ENCODE measurements at regions not wholly inside any gene's neighbourhood (a gene's known extent, or its start where the extent isn't known, plus 50 kb on each side); places are given as distances from the start of the nearest gene placed in this dataset.

DNA sequence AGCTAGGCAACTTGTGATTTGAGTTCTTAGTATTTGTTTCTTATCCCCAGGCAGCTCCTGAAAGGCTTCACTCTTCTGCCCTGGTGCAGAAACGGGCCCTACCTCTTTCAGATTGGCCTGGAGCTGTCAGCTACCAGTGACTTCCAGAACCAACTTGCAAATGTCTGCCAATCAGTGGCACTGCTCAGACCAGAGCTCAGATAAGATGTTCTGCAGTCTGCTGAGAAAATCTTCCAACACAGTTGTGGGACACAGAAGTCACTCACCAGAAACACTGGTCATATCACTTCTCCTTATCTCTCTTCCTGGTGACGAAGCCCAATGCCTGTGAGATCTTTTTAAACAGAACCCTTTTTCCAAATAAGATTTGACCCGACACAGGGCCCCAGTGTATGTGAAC, 81.9 kb upstream of the DUSP5 start:
- in situ Hi-C loops (cut with HindIII; ENCODE audit: low sequenced_read_pairs), result no loop called here
- no peak for DNase-seq (ENCODE audit: low read depth)
- no peak overlapping the region for H3K4me3 ChIP-seq (ENCODE audit: low read depth, low read length)
- TF ChIP-seq, protein P1, sequence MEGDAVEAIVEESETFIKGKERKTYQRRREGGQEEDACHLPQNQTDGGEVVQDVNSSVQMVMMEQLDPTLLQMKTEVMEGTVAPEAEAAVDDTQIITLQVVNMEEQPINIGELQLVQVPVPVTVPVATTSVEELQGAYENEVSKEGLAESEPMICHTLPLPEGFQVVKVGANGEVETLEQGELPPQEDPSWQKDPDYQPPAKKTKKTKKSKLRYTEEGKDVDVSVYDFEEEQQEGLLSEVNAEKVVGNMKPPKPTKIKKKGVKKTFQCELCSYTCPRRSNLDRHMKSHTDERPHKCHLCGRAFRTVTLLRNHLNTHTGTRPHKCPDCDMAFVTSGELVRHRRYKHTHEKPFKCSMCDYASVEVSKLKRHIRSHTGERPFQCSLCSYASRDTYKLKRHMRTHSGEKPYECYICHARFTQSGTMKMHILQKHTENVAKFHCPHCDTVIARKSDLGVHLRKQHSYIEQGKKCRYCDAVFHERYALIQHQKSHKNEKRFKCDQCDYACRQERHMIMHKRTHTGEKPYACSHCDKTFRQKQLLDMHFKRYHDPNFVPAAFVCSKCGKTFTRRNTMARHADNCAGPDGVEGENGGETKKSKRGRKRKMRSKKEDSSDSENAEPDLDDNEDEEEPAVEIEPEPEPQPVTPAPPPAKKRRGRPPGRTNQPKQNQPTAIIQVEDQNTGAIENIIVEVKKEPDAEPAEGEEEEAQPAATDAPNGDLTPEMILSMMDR (IDR thresholded peaks at IDR 0.05; ENCODE audit: low read depth, low read length, missing control alignments), result no peak

DNA sequence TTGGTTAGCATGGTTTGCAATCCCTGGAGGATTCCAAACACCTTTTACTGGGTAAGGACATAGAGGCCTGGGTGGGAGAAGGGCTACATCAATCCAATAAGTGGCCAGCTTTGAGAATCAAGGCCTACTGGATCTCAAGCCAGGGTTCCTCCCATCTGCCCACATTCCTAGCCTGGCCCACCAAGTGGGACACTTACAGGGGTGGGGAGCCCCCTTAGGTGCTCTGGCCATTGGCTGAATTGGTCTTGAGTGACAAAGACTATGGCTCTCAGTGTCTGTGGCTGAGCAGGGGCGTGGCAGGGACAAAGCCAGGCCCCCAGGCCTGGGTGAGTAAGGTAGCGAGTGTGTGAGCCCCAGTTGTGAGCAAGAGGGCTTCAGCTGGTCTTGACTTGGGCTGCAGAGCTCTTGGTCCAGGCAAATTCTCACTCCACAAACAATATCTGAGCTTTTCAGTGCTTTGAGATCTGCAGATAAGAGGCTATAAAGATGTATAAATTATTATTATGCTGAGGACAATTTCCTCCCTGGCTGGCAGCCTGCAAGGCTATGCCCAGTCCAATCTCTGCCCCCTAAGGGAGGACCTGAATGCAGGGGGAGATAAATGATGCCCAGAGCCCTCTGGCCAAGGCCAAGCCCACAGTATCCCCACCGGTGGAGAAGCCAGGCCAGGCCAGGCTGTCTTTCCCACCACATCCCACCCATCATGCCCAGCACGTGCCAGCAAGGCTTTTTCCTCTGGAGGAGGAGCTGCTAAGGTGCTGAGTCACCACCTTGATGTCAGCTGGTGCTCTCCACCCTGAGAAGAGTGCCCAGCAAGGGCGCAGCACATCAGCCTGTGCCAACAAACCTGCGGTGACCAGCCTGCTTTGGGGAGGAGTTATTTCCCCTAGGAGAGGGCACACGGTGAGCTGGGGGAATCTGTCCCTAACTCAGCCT, 80.7 kb upstream of the DUSP5 start:
- in situ Hi-C loops (cut with HindIII; ENCODE audit: low sequenced_read_pairs), result no loop called here
- no peak for DNase-seq (ENCODE audit: low read depth)
- TF ChIP-seq, protein P1 (IDR thresholded peaks at IDR 0.05; ENCODE audit: low read depth, low read length, missing control alignments), result no peak
- no peak overlapping the region for H3K4me3 ChIP-seq (ENCODE audit: low read depth, low read length)

DNA sequence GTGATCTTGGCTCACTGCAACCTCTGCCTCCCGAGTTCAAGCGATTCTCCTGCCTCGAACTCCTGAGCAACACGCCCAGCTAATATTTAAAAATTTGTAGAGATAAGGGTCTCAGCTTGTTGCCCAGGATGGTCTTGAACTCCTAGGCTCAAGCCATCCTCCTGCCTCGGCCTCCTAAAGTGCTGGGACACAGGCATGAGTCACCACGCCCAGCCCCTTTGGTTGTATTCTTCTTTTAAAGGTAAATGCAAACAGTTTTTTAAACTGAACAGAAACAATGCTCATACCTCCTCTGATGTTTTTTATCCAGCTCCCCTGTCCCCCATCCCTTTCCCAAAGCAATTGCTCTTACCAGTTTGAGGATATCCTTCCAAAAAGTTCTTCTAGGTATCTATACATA, 79.5 kb upstream of the DUSP5 start:
- no peak for DNase-seq (ENCODE audit: low read depth)
- H3K4me3 ChIP-seq (ENCODE audit: low read depth, low read length), result no peak overlapping the region
- in situ Hi-C loops (cut with HindIII; ENCODE audit: low sequenced_read_pairs), result no loop called here
- TF ChIP-seq, protein P1 (IDR thresholded peaks at IDR 0.05; ENCODE audit: low read depth, low read length, missing control alignments), result no peak

DNA sequence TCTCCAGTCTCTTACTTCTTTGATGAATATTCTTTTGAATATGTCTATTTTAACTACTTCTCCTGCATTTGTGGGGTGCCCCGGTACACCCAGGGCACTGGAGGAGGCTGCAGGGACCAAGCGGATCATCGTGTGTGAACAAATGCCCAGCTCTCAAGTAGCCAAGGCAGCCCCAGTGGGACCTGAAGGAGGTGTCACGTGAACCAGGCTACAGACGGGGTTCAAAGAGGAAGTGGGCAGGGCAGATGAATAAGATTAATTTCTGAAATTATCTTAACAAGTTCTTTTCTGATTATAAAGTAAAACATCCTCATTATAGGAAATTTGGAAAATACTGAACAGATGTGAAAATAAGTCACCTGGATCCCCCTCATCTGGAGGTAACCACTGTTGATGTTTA, 78.4 kb upstream of the DUSP5 start:
- in situ Hi-C loops (cut with HindIII; ENCODE audit: low sequenced_read_pairs), result no loop called here
- DNase-seq (ENCODE audit: low read depth), result no peak

DNA sequence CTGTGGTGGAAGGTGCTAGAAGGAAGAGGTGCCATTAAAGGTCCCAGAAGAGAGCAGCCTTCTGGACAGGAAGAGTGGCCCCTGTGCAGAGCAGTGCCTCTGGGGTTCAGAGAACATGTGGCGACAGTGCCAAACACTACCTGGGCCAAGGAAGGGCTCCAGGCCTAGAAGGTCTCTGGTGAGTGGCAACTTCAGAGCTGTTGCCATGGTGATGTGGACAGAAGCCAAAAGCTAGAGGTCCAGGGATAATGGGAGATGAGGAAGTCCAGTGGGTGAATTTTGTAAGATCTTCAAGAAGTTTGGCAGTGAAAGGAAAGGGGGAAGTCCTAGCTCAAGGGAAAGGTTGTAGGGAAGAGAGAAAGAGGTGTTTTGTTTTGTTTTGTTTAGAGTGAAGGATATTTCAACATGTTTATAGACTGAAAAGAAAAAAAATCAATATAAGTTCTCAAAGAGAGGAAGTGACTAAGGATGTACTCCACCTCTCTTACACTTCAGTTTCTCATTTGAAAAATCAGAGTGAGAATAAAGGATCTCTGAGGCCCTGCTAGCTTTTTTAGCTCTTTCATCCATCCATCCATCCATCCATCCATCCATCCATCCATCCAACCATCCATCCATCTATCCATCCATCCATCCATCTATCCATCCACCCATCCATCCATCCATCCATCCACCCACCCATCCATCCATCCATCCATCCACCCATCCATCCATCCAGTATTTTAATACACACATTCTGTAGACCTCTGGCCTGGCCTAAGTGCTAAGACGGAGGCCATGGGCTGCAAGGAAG, 77.1 kb upstream of the DUSP5 start:
- TF ChIP-seq, protein P1 (IDR thresholded peaks at IDR 0.05; ENCODE audit: low read depth, low read length, missing control alignments), result no peak
- in situ Hi-C loops (cut with HindIII; ENCODE audit: low sequenced_read_pairs), result no loop called here
- no peak for DNase-seq (ENCODE audit: low read depth)
- no peak overlapping the region for H3K4me3 ChIP-seq (ENCODE audit: low read depth, low read length)

More for the DNA sequence above, 78.4 kb upstream of the DUSP5 start:
- no peak overlapping the region for H3K4me3 ChIP-seq (ENCODE audit: low read depth, low read length)
- TF ChIP-seq, protein P1 (IDR thresholded peaks at IDR 0.05; ENCODE audit: low read depth, low read length, missing control alignments), result no peak

DNA sequence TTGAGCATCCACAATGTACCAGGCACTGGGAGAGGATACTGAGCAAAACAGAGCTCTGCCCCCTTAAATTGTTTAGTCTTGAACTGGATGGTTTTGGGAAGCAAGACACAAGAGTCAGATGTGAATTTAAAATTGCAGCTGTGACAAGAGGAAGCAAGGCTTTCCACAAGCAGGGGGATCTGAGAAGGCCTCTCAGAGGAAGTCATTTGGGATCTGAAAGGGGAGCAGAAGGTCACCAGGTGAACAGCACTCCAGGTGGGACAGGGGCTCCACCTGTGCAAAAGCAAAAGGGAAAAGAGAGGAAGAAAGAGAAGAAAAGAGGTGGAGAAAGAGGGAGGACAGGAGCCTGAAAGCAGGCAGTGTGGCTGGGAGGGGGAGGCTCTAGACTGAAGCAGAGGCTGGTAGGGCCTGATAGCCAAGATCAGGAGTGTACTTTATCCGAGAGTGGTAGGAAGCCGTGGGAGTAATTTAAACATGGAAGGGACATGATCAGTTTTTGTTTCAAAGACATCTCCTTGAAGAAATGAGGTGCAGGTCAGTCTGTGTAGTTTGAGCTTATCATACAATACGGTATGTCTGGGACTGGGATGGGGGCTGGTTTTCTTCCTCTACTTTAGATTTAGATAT, 76.1 kb upstream of the DUSP5 start:
- H3K4me3 ChIP-seq (ENCODE audit: low read depth, low read length), result no peak overlapping the region
- in situ Hi-C loops (cut with HindIII; ENCODE audit: low sequenced_read_pairs), result no loop called here
- TF ChIP-seq, protein P1 (IDR thresholded peaks at IDR 0.05; ENCODE audit: low read depth, low read length, missing control alignments), result no peak
- DNase-seq (ENCODE audit: low read depth), result no peak
